Omental fat pad (tissue), 3 donors: ENCODE measurements at regions not wholly inside any gene's neighbourhood (a gene's known extent, or its start where the extent isn't known, plus 50 kb on each side); places are given as distances from the start of the nearest gene placed in this dataset.
"Not testable (repeated sequence)": the region's sequence is repeated elsewhere in the genome, so short reads cannot be mapped to it uniquely, and the experiment has no call there.

Source experiments
- ATAC-seq: fragments of 150-250 bp; one replicate; pipeline ENCODE4 v1.9.1; 2016; ENCODE audit warnings: mild to moderate bottlenecking, moderate library complexity; ENCODE audit not compliant: low FRiP score
- DNase-seq: peaks from one replicate; pipeline ENCODE4 v3.0.0-alpha.2; 2019; ENCODE audit warnings: low spot score
- CTCF ChIP-seq, 3 donors: fragments of 450-650 bp; IDR thresholded peaks; one replicate each; pipeline ENCODE4 v1.5.1; 2016 to 2017; ENCODE audit warnings: antibody characterized with exemption in 3 of 3, mild to moderate bottlenecking in 3 of 3, moderate library complexity in 2 of 3

GRCh38 chr2:90207454-90208058 lies 1516.1 kb downstream of the RPIA start:
- no peak for TF ChIP-seq CTCF (IDR thresholded peaks at IDR 0.05)
- DNase-seq (no peak), ATAC-seq (no peak)

GRCh38 chr2:90209009-90209408 lies 1517.5 kb downstream of the RPIA start:
- ATAC-seq (no peak), DNase-seq (no peak)
- TF ChIP-seq CTCF (IDR thresholded peaks at IDR 0.05), result no peak

- no peak for TF ChIP-seq CTCF (IDR thresholded peaks at IDR 0.05)
- DNase-seq (no peak), ATAC-seq (no peak)
Measured at GRCh38 chr2:90209806-90210205, 1518.3 kb downstream of the RPIA start.

GRCh38 chr2:90215880-90216279 lies 1524.4 kb downstream of the RPIA start:
- ATAC-seq, DNase-seq: not testable (repeated sequence)

GRCh38 chr2:90216801-90217200 lies 1525.3 kb downstream of the RPIA start:
- DNase-seq, ATAC-seq: not testable (repeated sequence)

- not testable (repeated sequence) for DNase-seq, ATAC-seq
Measured at GRCh38 chr2:90218534-90218933, 1527.1 kb downstream of the RPIA start.

GRCh38 chr2:90220623-90221299 lies 1529.3 kb downstream of the RPIA start:
- DNase-seq, ATAC-seq: not testable (repeated sequence)

GRCh38 chr2:90221300-90221651 lies 1529.8 kb downstream of the RPIA start:
- no peak for TF ChIP-seq CTCF (IDR thresholded peaks at IDR 0.05)
- ATAC-seq (no peak), DNase-seq (no peak)

GRCh38 chr2:90224767-90225166 lies 1533.3 kb downstream of the RPIA start:
- ATAC-seq, DNase-seq: not testable (repeated sequence)

- DNase-seq, ATAC-seq: not testable (repeated sequence)
Measured at GRCh38 chr2:90226465-90227072, 1535.1 kb downstream of the RPIA start.

GRCh38 chr2:90231199-90231598 lies 1539.7 kb downstream of the RPIA start:
- not testable (repeated sequence) for ATAC-seq, DNase-seq

GRCh38 chr2:90235452-90235851 lies 1544.0 kb downstream of the RPIA start:
- not testable (repeated sequence) for DNase-seq
- peak; percentile 66 for ATAC-seq

- not testable (repeated sequence) for DNase-seq, ATAC-seq
Measured at GRCh38 chr2:90237923-90238361, 1546.5 kb downstream of the RPIA start.

- not testable (repeated sequence) for ATAC-seq, DNase-seq
Measured at GRCh38 chr2:90238505-90239230, 1547.2 kb downstream of the RPIA start.
